ENCODE measurements at regions not wholly inside any gene's neighbourhood (a gene's known extent, or its start where the extent isn't known, plus 50 kb on each side); places are given as distances from the start of the nearest gene placed in this dataset.
"Not testable (repeated sequence)": the region's sequence is repeated elsewhere in the genome, so short reads cannot be mapped to it uniquely, and the experiment has no call there.

DNA sequence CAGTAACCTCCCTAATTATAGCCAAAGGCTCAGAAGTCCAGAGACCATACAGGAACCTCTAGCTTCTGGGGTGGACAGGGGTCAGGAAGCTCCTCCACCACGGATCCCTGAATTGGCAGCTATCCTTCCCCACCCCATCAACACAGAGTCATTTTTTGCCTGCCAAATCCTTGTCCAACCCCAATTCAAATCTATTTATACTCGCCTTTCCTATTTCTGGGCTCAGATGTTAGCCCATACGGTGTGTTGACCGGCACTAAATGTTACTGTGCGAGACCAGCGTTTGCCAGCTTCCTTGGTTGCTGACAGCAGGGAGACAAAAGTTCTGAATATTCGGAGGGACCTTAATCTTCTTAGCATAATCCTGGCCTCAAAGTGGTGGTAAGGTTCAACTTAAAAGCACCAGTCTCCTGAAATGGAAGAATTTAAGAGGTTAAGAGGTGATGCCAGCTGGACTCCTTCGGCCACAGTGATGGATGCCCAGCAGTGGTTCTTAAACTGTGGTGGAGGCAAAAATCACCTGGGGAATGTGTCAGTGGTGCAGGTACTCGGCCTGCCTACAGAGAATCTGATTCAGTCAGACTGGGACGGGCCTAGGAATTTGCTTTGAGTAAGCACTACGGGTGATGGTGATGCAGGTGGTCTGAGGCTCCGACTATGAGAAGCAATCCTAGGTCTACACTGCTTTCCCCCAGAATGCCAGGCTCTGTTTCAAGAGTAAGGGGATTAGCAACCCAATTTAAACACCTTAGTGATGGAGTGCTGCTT lies 204.8 kb upstream of the MEF2C start:
- no peak for DNase-seq

DNA sequence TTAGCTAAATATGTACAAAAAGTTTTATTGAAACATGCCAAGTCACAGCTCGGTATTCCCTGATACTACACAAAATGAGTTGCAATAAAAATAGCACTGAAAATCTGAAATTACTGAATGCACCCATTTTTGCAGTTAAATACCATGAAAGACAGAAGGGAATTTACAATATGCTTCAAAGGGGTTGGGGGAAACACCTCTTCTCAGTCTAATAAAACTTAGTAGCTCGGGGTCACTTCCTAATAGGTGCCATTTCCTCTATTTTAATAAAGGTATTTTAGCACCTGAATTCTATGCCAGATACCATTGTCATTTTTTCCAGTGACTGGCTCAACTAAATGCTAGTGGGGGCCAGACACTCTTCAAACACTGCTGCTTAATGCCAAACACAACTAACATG lies 204.1 kb upstream of the MEF2C start:
- no peak for DNase-seq

DNA sequence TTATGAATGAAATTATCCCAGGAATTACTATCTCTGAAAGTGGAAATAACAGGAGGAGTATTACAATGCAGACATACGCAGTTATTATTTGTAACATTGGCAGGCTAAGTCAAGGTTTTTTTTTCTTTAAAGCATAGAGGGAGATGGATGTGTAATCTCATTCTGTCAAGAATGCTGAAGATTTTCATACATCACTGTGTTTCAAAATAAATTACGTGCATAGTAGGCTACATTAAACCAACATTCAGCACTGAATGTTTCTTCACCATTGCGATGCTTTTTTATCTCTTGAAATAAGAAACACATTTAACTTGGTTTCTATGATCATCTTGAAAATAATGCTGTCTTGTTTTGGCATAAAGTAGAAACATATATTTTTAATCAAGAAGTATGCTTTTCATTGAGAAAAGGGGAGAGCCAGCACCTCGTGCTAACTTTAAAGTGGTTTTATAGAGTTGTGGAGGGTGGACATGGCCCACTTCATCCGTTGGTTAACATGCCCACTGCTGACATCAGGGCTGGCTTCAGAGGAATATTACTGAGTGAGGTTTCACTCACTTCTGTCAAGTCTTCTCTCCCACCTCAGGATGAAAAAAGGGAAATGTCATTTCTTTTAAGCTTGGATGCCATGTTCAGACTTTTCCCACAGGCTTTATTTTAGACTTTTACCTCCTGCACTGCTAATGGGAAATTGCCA lies 203.6 kb upstream of the MEF2C start:
- DNase-seq: no peak

DNA sequence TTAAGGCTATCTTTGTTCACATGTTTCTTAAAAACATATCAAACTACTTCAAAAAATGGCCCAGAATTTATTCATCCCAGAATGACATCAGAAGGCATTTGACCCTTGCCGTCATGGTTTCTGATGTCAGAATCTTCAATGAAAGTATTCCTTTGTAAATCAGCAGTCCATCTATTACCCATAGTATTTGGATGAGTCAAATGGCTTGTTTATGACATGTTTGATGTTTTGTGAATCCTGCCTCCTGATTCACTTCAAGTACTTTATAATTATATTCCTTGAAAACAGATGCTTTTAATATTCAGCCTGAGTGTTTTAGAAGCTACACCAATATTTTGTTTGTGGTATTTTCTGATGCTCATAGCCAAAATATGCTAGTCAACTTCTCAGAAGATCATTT lies 200.8 kb upstream of the MEF2C start:
- DNase-seq: no peak

DNA sequence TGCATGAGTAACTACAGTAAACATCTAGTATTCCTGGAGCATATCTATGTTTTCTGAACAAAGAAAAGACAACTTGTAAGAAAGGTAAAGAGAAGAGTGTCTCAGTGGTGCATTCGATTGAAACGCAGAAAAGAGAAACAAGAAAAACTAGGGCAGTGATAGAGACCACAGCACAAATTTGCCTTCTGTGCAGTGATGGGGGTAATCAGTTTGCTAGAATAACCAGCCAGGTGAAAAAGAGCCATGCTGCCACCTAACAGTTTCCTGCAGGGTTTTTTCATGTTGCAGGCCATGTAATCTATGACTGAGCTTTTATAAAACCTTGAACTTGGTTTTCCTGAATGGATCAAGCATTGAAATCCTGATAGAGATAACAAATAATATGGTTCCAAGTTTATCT lies 198.4 kb upstream of the MEF2C start:
- DNase-seq: no peak

DNA sequence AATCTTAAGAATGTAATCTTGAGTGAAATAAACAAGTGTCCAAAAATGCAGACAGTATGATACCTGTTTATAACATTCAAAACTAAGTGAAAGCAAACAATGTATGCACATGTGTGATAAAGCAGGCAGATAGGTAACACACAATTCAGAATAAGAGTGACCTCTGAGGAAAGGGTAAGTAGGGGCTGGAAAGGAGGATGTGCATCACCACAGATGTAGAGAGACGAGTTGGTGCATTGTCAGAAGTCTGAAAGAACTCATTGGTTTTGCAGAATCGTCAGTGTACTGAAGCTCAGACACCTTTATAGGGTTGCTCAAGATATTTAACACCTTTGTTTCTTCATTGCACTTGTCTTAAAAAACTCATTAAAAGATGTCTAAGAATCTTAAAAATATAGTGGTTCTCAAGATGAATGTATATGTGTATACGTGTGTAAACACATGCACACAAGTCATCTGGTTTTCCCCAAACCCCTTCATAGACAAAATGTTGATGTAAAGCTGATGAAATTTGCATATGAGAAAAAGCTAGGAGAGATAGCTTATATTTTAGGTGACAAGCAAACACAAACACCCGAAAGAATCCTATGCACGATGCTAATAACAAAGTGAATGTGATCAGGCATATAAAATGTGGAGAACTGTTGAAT lies 197.6 kb upstream of the MEF2C start:
- DNase-seq: no peak

DNA sequence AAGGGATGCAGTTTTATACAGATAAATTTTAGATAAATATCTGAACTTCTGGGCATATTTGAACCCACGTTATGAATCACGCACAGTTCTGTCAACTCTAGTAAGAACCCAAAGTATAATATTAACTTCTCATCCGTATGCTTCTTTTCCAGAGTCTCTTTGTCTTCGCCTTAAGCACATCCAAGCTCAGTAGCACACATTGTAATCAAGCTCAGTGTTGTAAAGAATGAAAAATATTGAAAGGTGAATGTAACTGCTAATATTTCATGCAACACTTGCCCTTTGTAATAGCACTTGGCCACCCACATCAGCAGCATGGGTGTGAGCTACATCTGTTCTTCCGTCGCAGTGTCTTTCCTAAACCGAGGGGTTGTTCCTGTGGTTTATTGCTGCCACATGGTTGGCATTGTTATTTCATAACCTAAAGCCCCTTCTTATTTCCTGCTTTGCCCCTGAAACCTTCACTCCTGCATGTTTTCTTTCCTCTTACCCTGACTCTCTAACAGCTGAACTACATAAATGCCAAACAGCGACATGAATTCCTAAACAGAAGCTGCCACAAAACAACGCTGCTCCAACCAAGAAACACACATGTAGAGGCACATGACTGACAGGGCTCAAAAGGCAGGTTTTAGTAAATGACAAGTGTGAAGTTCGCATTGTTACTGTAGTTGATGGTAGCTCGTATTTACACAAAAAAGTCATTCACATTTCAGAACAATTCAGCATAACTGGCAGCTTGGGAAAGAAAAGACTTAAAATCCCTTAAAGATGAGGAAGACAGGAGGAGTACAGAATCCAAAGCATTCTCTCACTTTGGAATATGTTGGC lies 190.1 kb upstream of the MEF2C start:
- no peak for DNase-seq

DNA sequence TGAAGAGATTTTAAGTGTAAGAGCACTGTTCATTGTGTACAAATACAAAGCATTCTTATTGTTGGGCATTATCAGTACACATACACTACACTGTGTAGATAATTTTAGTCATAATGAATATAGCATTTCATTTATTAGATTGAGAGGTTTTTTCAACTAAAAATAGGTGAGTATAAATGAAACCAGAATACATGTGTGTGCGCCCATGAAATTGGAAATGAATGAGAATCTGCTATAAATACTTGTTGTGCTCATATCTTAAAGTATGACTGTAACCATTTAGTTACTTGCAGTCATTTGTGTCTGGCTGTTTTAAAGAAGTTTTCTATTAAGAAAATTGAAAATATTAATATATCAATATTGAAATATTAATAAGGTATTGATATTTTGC lies 189.0 kb upstream of the MEF2C start:
- DNase-seq: no peak

DNA sequence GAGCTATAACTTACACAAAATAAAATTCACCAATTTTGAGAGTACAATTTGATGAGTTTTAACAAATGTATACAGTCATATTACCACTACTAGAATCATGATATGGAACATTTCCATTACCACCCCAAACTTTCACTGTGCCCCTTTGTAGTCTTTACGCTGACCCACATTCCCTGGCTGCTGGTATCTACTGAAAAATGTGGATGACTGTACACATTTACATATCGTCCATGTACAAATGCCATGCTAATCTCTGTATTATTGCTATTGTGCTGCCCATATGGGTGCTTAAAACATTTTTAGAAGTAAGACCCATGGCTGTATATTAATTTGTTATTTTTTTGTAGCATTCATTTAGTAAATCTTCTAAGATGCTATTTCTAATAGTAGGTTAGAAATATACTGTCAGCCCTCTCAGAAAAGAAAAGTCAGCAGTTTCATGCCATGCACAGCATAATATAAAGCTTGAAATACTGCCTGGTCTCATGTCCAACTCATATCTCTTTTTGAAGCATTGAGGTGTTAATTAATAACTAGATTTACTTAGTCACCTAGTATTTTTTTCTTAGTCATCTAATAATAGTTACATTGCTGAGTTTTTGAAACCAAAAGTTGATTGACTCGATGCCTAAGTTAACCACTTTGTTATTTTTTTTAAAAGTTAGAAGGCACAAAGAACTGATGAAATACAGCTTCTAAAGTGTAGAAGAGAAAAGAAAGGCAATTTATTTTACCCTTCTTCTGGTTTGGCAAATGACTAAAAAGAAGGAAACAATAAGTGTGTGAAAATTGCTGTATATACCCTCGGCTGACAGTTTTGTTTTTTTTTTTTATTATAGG lies 188.3 kb upstream of the MEF2C start:
- no peak for DNase-seq

DNA sequence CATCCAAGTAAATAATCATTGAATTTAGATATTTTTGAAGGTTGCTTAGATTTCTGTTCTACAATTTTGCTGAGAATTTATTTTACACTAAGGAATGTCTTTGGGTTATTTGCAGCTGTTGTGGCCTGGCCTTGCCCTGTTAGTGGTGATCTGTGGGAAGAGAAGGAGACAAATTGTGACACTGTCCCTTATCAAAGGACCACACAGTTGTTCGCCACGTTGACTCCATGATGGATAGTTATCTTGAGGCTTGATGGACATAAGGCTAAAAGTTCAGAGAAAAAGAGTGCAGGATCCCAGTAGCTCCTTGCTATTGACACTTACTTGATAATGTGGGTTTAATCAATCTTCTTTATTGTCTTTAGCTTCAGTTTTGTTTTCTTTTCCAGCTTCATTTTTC lies 186.6 kb upstream of the MEF2C start:
- DNase-seq: no peak

DNA sequence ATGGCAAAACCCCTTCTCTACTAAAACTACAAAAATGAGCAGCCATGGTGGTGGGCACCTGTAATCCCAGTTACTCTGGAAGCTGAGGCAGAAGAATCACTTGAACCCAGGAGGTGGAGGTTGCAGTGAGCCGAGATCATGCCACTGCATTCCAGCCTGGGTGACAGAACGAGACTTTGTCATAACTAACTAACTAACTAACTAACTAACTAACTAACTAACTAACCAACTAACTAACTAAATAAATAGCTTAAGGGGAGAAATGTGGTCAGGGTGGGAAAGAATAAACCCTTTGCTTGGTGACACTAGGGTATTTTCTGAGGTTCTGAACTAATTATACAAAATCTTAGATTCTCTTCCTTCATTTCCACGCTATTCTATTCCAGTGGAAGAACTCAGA lies 184.4 kb upstream of the MEF2C start:
- no peak for DNase-seq

DNA sequence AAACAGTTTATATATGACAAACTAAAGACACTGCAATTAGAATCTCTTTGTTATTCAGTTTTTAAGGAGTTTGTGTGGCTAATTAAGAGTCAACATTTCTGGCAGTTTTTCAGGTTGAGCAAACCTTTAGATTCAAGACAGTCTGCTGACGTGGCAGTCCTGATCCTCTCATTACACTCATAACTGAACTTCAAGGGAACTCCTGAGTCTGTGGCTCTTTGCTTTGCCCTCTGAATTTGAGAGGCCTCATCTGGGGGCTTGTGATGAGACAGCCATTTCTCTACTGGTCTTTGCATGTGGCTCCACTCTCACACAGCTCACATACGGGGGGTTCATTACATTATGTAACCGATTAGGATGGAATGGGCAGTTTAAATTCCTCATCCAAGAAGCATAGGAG lies 182.9 kb upstream of the MEF2C start:
- DNase-seq: no peak

DNA sequence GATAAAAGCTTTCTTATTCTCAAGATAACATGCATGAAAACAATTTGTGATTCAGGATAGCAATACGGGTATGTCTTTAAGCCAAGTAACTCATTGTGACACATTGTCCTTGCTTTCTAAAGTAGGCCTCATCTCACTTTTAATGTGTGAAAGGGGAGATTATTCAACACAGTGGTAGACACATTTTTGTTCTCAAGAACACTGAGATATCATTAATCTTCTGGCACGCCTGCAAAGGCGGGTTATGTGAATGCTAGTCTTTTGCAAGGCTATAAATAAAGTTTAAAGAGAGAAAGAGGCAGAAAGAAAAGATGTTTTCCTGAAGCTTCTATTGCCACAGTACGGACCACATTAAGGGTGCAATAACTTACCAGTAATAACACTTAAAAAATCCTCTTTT lies 181.8 kb upstream of the MEF2C start:
- DNase-seq: no peak

DNA sequence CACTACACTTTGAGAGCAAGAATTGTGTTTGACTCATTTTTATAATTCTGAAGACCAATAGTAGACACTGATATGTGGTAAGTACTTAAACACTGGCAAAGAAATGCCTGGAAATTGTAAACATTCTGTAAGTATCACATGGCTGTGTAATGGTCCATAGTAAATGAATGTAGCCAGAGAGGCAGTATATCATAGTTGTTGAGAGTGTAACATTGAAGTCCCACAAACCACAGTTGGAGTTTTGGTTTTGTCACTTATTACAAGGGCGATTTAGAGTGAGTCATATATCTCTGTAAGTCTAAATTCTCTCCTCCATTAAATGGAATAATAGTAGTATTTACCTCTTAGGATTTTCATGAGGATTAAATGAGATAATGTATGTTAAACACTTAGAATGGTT lies 181.1 kb upstream of the MEF2C start:
- DNase-seq: no peak

DNA sequence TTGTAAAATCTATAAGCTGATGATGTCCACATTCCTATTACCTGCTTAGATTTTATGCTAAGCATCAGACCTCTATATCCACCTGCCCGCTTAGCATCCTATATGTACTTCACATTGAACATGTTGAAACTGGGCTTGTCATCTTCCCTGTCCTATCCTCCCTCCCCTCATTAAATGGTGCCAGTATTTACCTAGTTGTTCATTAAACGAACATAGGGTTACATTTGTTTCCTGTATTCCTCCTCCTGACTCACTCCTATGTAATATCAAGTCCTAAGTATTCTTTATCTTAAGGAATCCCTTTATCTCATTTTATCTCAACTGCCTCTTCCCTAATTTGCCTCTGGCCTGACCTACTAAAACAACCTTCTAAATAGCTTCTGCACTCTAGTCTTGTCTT lies 177.8 kb upstream of the MEF2C start:
- DNase-seq: no peak

DNA sequence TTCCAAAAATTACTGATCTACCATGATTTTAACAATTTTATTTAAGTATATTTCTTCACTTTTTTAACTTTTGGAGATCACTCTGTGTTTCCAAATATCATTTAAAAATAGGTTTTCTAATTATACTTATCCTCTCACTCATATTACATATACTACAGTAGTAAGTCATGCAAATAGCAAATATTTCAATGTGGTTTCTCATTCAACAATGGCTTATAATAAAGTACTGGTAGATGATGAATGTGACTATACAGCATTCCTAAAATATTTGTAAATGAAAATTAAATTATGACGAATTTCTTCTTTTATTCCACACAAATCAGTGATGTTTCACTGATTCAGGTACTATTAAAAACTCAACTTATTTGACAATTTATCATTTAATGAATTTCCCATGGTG lies 176.3 kb upstream of the MEF2C start:
- DNase-seq: no peak

DNA sequence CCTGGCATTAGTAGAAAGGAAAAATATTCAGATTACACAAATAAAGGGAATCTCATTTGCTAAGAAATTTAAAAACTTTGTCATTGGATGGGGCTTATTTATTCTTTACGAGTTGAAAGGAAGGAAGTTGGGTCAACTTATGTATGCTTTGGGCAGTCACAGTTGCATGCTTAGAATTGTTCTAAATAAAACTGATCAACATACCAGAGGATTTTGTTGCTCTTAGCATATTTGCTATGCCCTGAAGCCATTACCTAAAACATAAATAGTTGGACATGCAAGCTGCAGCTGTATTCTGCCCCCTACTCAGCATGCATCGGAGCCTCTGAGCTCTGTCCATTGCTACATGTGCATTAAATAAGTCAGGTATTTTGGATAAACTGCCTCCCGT lies 172.7 kb upstream of the MEF2C start:
- DNase-seq: no peak

DNA sequence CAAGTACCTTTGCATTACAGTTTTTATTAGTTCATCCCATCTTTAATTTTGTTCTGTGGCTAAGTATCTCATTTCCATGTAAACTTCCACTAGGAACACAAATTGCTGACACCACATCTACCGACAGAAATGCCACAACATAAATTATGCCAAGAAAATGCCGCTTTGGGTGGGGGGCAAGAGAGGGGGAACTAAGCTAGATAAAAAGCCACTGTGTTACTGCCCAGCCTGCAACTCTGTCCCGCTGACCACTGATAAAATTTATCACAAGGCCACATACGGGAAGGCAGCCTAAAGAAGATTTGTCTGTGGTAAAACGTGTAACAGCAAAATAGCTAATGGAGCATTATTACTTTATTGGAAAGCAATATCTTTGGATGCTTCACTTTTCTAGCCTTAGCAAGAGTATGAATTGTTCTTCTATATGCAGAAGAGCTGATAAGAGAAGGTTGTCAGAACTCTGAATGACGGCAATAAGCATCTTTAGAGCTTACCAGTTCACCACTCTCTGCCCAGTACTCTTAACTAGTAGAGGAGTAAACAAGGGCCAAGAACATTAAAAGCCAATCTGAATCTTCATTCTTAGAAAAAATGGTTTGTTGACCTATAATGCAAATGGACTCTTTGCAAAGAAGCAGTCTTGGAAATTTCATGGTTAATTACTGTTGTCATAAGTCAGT lies 172.2 kb upstream of the MEF2C start:
- no peak for DNase-seq

DNA sequence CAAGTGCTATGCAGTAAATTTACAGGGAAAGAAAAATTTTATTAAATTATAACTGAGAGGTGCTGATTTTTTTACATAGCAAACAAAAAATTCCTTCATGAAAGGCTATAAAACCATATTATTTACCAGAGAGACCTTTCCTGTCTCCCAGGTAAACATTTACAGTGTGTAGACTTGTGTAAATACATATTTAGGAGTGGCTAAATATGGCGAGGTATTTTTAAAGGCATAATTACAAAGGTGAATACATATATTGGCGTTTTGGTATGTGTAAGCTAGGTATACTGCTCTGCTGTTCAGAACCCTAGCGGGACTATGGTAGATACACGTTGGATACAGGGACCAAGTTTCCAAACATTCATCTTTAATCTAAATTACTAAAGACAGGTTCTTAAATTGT lies 170.6 kb upstream of the MEF2C start:
- DNase-seq: no peak

DNA sequence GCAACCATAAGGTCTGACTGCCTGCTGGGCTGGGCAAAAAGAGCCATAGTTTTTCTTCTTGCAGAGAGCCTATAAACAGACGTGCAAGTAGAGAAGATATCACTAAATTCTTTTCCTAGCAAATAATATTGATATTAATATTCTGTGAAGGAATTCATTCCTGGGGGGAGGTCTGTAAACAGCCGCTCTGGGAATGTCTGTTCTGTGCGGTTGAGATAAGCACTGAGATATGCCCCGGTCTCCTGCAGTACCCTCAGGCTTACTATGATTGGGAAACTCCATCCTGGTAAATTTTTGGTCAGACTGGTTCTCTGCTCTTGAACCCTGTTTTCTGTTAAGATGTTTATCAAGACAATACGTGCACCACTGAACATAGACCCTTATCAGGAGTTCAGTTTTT lies 167.1 kb upstream of the MEF2C start:
- DNase-seq: not testable (repeated sequence)

DNA sequence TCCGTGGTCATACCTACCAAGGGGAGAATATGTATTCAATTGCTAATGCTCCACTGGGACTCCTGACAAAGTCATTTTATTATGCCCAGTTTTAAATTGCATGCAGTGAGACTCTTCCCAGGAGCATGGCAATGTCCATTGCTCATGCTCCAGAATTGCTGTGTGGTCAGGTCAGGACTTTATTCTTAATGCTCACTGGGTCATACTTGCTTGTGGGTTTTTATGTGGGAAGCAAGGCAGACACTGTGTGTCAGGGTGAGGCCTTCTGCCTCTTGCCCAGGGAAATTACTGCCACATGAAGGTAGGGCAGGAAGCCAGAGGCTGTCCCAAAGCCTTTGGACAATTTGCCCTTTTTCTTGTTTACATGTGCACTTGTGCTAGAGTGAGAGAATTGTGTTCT lies 164.6 kb upstream of the MEF2C start:
- DNase-seq: no peak

DNA sequence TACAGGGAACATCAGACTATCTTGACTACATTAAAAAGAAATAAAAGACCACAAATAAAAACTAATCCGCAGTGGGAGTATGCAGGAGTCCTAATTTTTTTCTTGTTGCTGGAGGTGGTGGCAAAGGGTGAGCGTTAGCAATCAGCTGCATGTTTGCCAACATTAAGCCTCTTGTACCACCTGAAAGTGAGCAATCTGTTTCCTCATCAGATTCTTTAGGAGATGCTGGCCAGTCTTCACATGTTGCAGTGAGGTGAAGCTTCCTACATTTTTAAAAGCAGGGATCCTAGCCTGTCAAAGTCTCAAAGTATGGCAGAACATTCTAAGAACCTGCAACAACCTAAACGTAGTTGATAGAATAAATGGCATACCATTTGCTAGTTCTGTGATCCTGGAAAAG lies 162.2 kb upstream of the MEF2C start:
- DNase-seq: no peak

Measured in islet precursor cell (in vitro differentiated cells).